ENCODE measurements at regions not wholly inside any gene's neighbourhood (a gene's known extent, or its start where the extent isn't known, plus 50 kb on each side); places are given as distances from the start of the nearest gene placed in this dataset.

DNA sequence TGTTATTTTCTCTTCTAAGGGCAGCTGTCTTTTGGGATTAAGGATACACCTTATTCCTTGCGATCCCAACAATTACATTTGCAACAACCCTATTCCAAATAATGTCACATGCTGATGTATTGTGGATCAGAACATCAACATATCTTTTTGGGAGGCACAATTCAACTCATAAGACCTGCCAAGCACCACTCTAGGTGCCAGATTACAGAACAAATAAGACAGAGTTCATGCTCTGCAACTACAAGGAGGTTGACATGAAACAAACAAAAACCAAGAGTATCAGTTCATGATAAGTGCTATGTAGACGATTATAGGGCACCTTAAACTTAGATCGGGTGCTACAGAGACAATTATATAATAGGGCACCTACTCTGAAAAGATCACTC, 203.2 kb upstream of the SGK1 start:
- TF ChIP-seq CTCF (IDR thresholded peaks at IDR 0.05) (no peak), EP300 (IDR thresholded peaks at IDR 0.05) (no peak), POLR2AphosphoS5 (IDR thresholded peaks at IDR 0.05) (no peak)

Data from suprapubic skin (tissue), 4 donors.